ENCODE measurements at regions not wholly inside any gene's neighbourhood (a gene's known extent, or its start where the extent isn't known, plus 50 kb on each side); places are given as distances from the start of the nearest gene placed in this dataset.

- no peaks in the 10 kb centered on the region for H3K9me3 ChIP-seq (replicated peaks; ENCODE audit: control insufficient read depth, insufficient read depth, low read length)
- no peaks in the 10 kb centered on the region for H3K4me1 ChIP-seq (ENCODE audit: control insufficient read depth, extremely low read depth, insufficient read depth, low read length)
- ChIA-PET CTCF (interaction anchor here (0.8 to 1.9 kb wide), 3 partner anchors 10 to 728 kb away, joined by 3 to 4 read pairs (median 3); no protein-coding TSS in a partner anchor), POLR2A (no interaction called here)
- H3K27me3 ChIP-seq (ENCODE audit: control insufficient read depth in 2 of 2, insufficient read depth in 2 of 2, low read length in 2 of 2): no peaks in the 10 kb centered on the region
- no peak for TF ChIP-seq MAX (IDR thresholded peaks at IDR 0.05; ENCODE audit: insufficient read depth, insufficient read length)
- no peak for TF ChIP-seq CTCF (IDR thresholded peaks at IDR 0.05; ENCODE audit: extremely low read depth in 1 of 2, insufficient read depth in 1 of 2, low read depth in 1 of 2, low read length in 2 of 2)
- TF ChIP-seq MYC (IDR thresholded peaks at IDR 0.05; ENCODE audit: low read depth, low read length): no peak
- no peak for TF ChIP-seq EZH2 (IDR thresholded peaks at IDR 0.05; ENCODE audit: borderline replicate concordance, low read depth, low read length, severe bottlenecking)
- TF ChIP-seq JUN (IDR thresholded peaks at IDR 0.05; ENCODE audit: borderline replicate concordance, insufficient read depth, insufficient read length, low read depth): no peak
- TF ChIP-seq FOS (IDR thresholded peaks at IDR 0.05; ENCODE audit: borderline replicate concordance, insufficient read depth, low read length): no peak
- no peak for TF ChIP-seq POLR2AphosphoS5 (IDR thresholded peaks at IDR 0.05; ENCODE audit: insufficient read depth, low read depth, low read length)
- TF ChIP-seq POLR2A (IDR thresholded peaks at IDR 0.05; ENCODE audit: low read depth, low read length): no peak
- no peak for TF ChIP-seq GATA2 (IDR thresholded peaks at IDR 0.05; ENCODE audit: insufficient read depth, insufficient read length, low read depth, low read length)
- no peaks in the 10 kb centered on the region for H3K9me1 ChIP-seq (replicated peaks; ENCODE audit: control insufficient read depth, extremely low read depth, insufficient read depth, low read length)
- dilution Hi-C loops (cut with MboI; ENCODE audit: extremely low pct_ligation_motif_present, low sequenced_read_pairs) (no loop called here), intact Hi-C loops (cut with micrococcal nuclease) (no loop called here)
- no peak overlapping the region for H2AFZ ChIP-seq (ENCODE audit: low read depth, low read length)
- FAIRE-seq: no peak
- H3K4me3 ChIP-seq (replicated peaks in 1 of 3; ENCODE audit: insufficient read depth in 1 of 3, low read depth in 1 of 3, low read length in 3 of 3): no peak overlapping the region
- H4K20me1 ChIP-seq (replicated peaks; ENCODE audit: control insufficient read depth, extremely low read depth, insufficient read depth, low read length): no peaks in the 10 kb centered on the region
- no peak for DNase-seq (ENCODE audit: low read depth, low spot score)
- no peaks in the 10 kb centered on the region for H3K79me2 ChIP-seq (ENCODE audit: control insufficient read depth, insufficient read depth, low read length)
- H3K27ac ChIP-seq (ENCODE audit: insufficient read depth, low read depth, low read length): no peak overlapping the region
- no peak overlapping the region for H3K9ac ChIP-seq (replicated peaks; ENCODE audit: extremely low read depth, insufficient read depth, low read length)
- no peak overlapping the region for H3K4me2 ChIP-seq (ENCODE audit: insufficient read depth, low read length)
- H3K36me3 ChIP-seq (ENCODE audit: control insufficient read depth in 2 of 2, extremely low read depth in 1 of 2, insufficient read depth in 2 of 2, low read length in 2 of 2): no peaks in the 10 kb centered on the region
- BruUV-seq (replicated peaks): no TSS peak
Observed at GRCh38 chr2:42849311-42849710, 56.9 kb upstream of the HAAO start.

All from endothelial cell of umbilical vein (primary cell).